T-cell (primary cell): ENCODE measurements at regions not wholly inside any gene's neighbourhood (a gene's known extent, or its start where the extent isn't known, plus 50 kb on each side); places are given as distances from the start of the nearest gene placed in this dataset.

Experiments
- ATAC-seq, 4 experiments: fragments of 200-7000 bp in 3 of 4; fragments of 150-1000 bp in 1 of 4; cut with Tn5 transposase; replicated peaks in 1 of 4; 1 replicate in 3 of 4; 2 replicates in 1 of 4; pipeline ENCODE4 v1.10.0; 2021; ENCODE audit warnings: moderate library complexity in 3 of 4, mild to moderate bottlenecking in 2 of 4, moderate number of reproducible peaks in 1 of 4
- CTCF ChIA-PET, 2 donors: fragments of 300-600 bp; sonication (Branson Sonifier 250); formaldehyde crosslinking; loops; one replicate each; lab custom pipeline; 2022; ENCODE audit warnings: antibody characterized with exemption in 2 of 2; lab: Charles Lee
- POLR2A ChIA-PET, 2 donors: fragments of 300-600 bp; sonication (Branson Sonifier 250); formaldehyde crosslinking; loops; one replicate each; lab custom pipeline; 2022; ENCODE audit warnings: antibody characterized with exemption in 2 of 2; lab: Charles Lee
- DNase-seq, 35 experiments: peaks; one replicate each; pipeline versions ENCODE4 v3.0.0 to v3.0.0-alpha.2; 2013 to 2023
- H3K27ac ChIP-seq: one replicate; pipeline ENCODE4 v1.5.1; 2013; ENCODE audit warnings: low read length
- H3K27me3 ChIP-seq, 2 experiments: replicated peaks in 1 of 2; 1 replicate in 1 of 2; 2 replicates in 1 of 2; pipeline versions ENCODE4 v1.6.1 to v1.7.0; 2013; ENCODE audit warnings: low read length in 1 of 2, mixed read lengths in 1 of 2; ENCODE audit not compliant: control insufficient read depth in 2 of 2, insufficient read depth in 2 of 2; ENCODE audit errors: extremely low read depth in 1 of 2
- H3K36me3 ChIP-seq, 2 donors: 1 replicate in 1 of 2; 2 replicates in 1 of 2; pipeline versions ENCODE4 v1.6.1 to v1.7.0; 2013; ENCODE audit warnings: low read length in 1 of 2; ENCODE audit not compliant: control insufficient read depth in 2 of 2, insufficient read depth in 1 of 2; ENCODE audit errors: extremely low read depth in 1 of 2
- H3K4me1 ChIP-seq, 2 experiments: 1 replicate in 1 of 2; 2 replicates in 1 of 2; pipeline versions ENCODE4 v1.6.1 to v1.7.0; 2013; ENCODE audit warnings: low read length in 2 of 2, mixed read lengths in 1 of 2; ENCODE audit not compliant: insufficient read depth in 2 of 2, control insufficient read depth in 1 of 2; ENCODE audit errors: extremely low read depth in 1 of 2
- H3K4me3 ChIP-seq, 2 donors: 1 replicate in 1 of 2; 2 replicates in 1 of 2; pipeline versions ENCODE4 v1.5.1 to v1.7.0; 2013; ENCODE audit warnings: mild to moderate bottlenecking in 2 of 2, low read length in 1 of 2, moderate library complexity in 1 of 2; ENCODE audit not compliant: control insufficient read depth in 1 of 2; ENCODE audit errors: extremely low read depth in 1 of 2
- H3K9me3 ChIP-seq: 2 replicates; pipeline ENCODE4 v1.7.0; 2013
- H3K27ac Mint-ChIP-seq, 2 donors: one replicate each; pipeline ENCODE4 v1.8.0; 2020 to 2021; ENCODE audit warnings: mild to moderate bottlenecking in 2 of 2, mixed read lengths in 2 of 2
- H3K27me3 Mint-ChIP-seq, 2 donors: one replicate each; pipeline ENCODE4 v1.8.0; 2021 to 2022; ENCODE audit warnings: mixed read lengths in 2 of 2
- H3K36me3 Mint-ChIP-seq: one replicate; pipeline ENCODE4 v1.8.0; 2021; ENCODE audit warnings: mixed read lengths
- H3K4me1 Mint-ChIP-seq, 3 donors: one replicate each; pipeline ENCODE4 v1.8.0; 2020 to 2022; ENCODE audit warnings: mixed read lengths in 3 of 3, mild to moderate bottlenecking in 1 of 3
- H3K4me3 Mint-ChIP-seq, 3 donors: one replicate each; pipeline ENCODE4 v1.8.0; 2020 to 2022; ENCODE audit warnings: mild to moderate bottlenecking in 3 of 3, mixed read lengths in 3 of 3, moderate library complexity in 3 of 3
- H3K9me3 Mint-ChIP-seq, 3 donors: one replicate each; pipeline ENCODE4 v1.8.0; 2020 to 2022; ENCODE audit warnings: mixed read lengths in 3 of 3
- WGBS: methylation state at CpG from one replicate; pipeline ENCODE4 v1.1.5; 2013; ENCODE audit warnings: missing lambda C conversion rate; ENCODE audit not compliant: insufficient coverage; 5-methylcytosine and 5-hydroxymethylcytosine counted together

DNA sequence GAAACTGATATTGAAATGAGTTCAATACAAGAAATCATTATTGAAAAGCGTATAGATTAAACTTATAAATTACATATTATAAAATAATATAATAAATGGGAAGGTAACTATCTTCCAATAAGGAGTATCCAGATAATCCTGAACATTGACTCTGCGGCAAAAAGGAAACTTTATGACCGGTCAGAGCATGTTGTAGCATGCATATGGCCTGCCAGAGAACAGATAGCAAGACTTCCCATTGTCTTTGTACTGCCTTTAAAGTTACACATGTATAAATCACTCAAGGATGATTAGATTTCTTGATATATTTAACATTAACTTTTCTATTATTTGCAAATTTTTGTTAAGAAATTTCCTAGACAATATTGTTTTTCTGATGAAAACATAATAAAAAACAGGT is 56.2 kb upstream of the ETV1 start:
- CTCF ChIA-PET = no interaction called here
- WGBS = no CpG with 5 or more reads among the region's 3 CpGs
- H3K4me1 Mint-ChIP-seq = no peaks in the 10 kb centered on the region

GRCh38 chr7:14040528-14040927 is 51.1 kb upstream of the ETV1 start:
- no peaks in the 10 kb centered on the region for H3K27me3 ChIP-seq
- H3K27ac Mint-ChIP-seq = no peak overlapping the region
- H3K36me3 ChIP-seq = no peaks in the 10 kb centered on the region
- H3K27ac ChIP-seq = no peak overlapping the region
- H3K4me1 ChIP-seq = no peaks in the 10 kb centered on the region
- no peaks in the 10 kb centered on the region for H3K9me3 ChIP-seq
- DNase-seq = no peak
- no peaks in the 10 kb centered on the region for H3K4me1 Mint-ChIP-seq
- H3K4me3 ChIP-seq = no peak overlapping the region
- no peak overlapping the region for H3K4me3 Mint-ChIP-seq
- H3K9me3 Mint-ChIP-seq = no peaks in the 10 kb centered on the region
- ChIA-PET POLR2A (interaction anchor here in 1 of 2 donors (0.6 kb wide), 1 partner anchor 168 kb away, joined by 3 read pairs; no protein-coding TSS in a partner anchor), CTCF (no interaction called here)
- H3K36me3 Mint-ChIP-seq = no peaks in the 10 kb centered on the region
- H3K27me3 Mint-ChIP-seq = no peaks in the 10 kb centered on the region
- 80% methylated on average over 1 of the region's 5 CpGs for WGBS
- no peak for ATAC-seq

More for the DNA sequence above, 56.2 kb upstream of the ETV1 start:
- H3K27me3 ChIP-seq = no peaks in the 10 kb centered on the region
- ATAC-seq (no peak), DNase-seq (no peak)
- Mint-ChIP-seq H3K27me3 (peaks cover 0 to 2% of the 10 kb centered on the region in 2 donors), H3K27ac (no peak overlapping the region), H3K9me3 (peaks cover 0 to 13% (median 0%) of the 10 kb centered on the region in 3 donors), H3K4me3 (no peak overlapping the region), H3K36me3 (no peaks in the 10 kb centered on the region)
- no peak overlapping the region for H3K4me3 ChIP-seq
- no peak overlapping the region for H3K27ac ChIP-seq
- H3K36me3 ChIP-seq = no peaks in the 10 kb centered on the region
- no peaks in the 10 kb centered on the region for H3K9me3 ChIP-seq
- H3K4me1 ChIP-seq = no peaks in the 10 kb centered on the region
- POLR2A ChIA-PET = no interaction called here
